WTC11 (cell line): ENCODE measurements at regions not wholly inside any gene's neighbourhood (a gene's known extent, or its start where the extent isn't known, plus 50 kb on each side); places are given as distances from the start of the nearest gene placed in this dataset.

Experiments used
- ATAC-seq: fragments of 200-7000 bp; cut with Tn5 transposase; 2 replicates; pipeline ENCODE4 v1.10.0; 2021; ENCODE audit warnings: mild to moderate bottlenecking, moderate library complexity
- CTCF ChIA-PET: fragments of 300-600 bp; sonication (Branson Sonifier 250); formaldehyde crosslinking; loops from one replicate; lab custom pipeline; 2021; ENCODE audit warnings: antibody characterized with exemption; lab: Charles Lee
- POLR2A ChIA-PET: fragments of 350-600 bp; sonication (Branson Sonifier 250); formaldehyde crosslinking; loops from one replicate; lab custom pipeline; 2021; ENCODE audit warnings: antibody characterized with exemption; lab: Charles Lee
- DNase-seq: peaks from one replicate; pipeline ENCODE4 v3.0.0; 2021; ENCODE audit warnings: low spot score
- H3K27ac Mint-ChIP-seq: 2 replicates; pipeline ENCODE4 v1.8.0; 2021; ENCODE audit warnings: mixed read lengths
- H3K27me3 Mint-ChIP-seq: 2 replicates; pipeline ENCODE4 v1.8.0; 2021; ENCODE audit warnings: low read depth, mild to moderate bottlenecking, moderate library complexity, mixed read lengths
- H3K36me3 Mint-ChIP-seq: 2 replicates; pipeline ENCODE4 v1.8.0; 2021; ENCODE audit warnings: mixed read lengths
- H3K4me1 Mint-ChIP-seq: 2 replicates; pipeline ENCODE4 v1.8.0; 2022; ENCODE audit warnings: mixed read lengths
- H3K4me3 Mint-ChIP-seq: 2 replicates; pipeline ENCODE4 v1.8.0; 2021; ENCODE audit warnings: mild to moderate bottlenecking, moderate library complexity, mixed read lengths
- H3K9me3 Mint-ChIP-seq: 2 replicates; pipeline ENCODE4 v1.8.0; 2021; ENCODE audit warnings: mixed read lengths
- ATF1 ChIP-seq: sonication (generic); formaldehyde crosslinking; IDR thresholded peaks from 2 replicates; pipeline ENCODE4 v1.8.1; 2023; ENCODE audit warnings: mild to moderate bottlenecking, moderate library complexity, missing genetic modification reagents
- ATF3 ChIP-seq: sonication (generic); formaldehyde crosslinking; conservative IDR thresholded peaks from 2 replicates; pipeline ENCODE4 v1.8.1; 2022; ENCODE audit warnings: mild to moderate bottlenecking, missing genetic modification reagents
- ATF6 ChIP-seq: sonication (generic); formaldehyde crosslinking; IDR thresholded peaks from 2 replicates; pipeline ENCODE4 v1.8.1; 2023; ENCODE audit warnings: mild to moderate bottlenecking, missing genetic modification reagents
- CBFB ChIP-seq: sonication (generic); formaldehyde crosslinking; IDR thresholded peaks from 2 replicates; pipeline ENCODE4 v1.8.1; 2022; ENCODE audit warnings: mild to moderate bottlenecking, low read depth, missing genetic modification reagents
- CREB1 ChIP-seq: sonication (generic); formaldehyde crosslinking; IDR thresholded peaks from 2 replicates; pipeline ENCODE4 v1.8.0; 2023; ENCODE audit warnings: mild to moderate bottlenecking, missing genetic modification reagents
- E2F1 ChIP-seq: sonication (generic); formaldehyde crosslinking; IDR thresholded peaks from 2 replicates; pipeline ENCODE4 v1.8.0; 2022; ENCODE audit warnings: mild to moderate bottlenecking, missing genetic modification reagents
- EMX1 ChIP-seq: fragments of 250-450 bp; sonication (Bioruptor Pico); IDR thresholded peaks from 2 replicates; pipeline ENCODE4 v1.8.0; 2021; ENCODE audit warnings: mild to moderate bottlenecking
- FOXK1 ChIP-seq: sonication (generic); formaldehyde crosslinking; IDR thresholded peaks from 2 replicates; pipeline ENCODE4 v1.8.0; 2022; ENCODE audit warnings: mild to moderate bottlenecking, moderate library complexity, missing genetic modification reagents
- FOXP4 ChIP-seq: sonication (generic); formaldehyde crosslinking; IDR thresholded peaks from 2 replicates; pipeline ENCODE4 v1.8.0; 2022; ENCODE audit warnings: mild to moderate bottlenecking, missing genetic modification reagents
- GTF2I ChIP-seq: fragments of 250-450 bp; sonication (Bioruptor Pico); conservative IDR thresholded peaks from 2 replicates; pipeline ENCODE4 v1.4.0; 2021; ENCODE audit warnings: mild to moderate bottlenecking
- HMGA2 ChIP-seq: fragments of 250-450 bp; sonication (Bioruptor Pico); IDR thresholded peaks from 2 replicates; pipeline ENCODE4 v1.4.0; 2021; ENCODE audit warnings: mild to moderate bottlenecking, moderate library complexity
- JAZF1 ChIP-seq: fragments of 250-450 bp; sonication (Bioruptor Pico); IDR thresholded peaks from 2 replicates; pipeline ENCODE4 v1.9.0; 2021; ENCODE audit warnings: moderate library complexity, mild to moderate bottlenecking, inconsistent platforms
- KAT7 ChIP-seq: sonication (generic); formaldehyde crosslinking; IDR thresholded peaks from 2 replicates; pipeline ENCODE4 v1.8.1; 2023; ENCODE audit warnings: missing genetic modification reagents, mild to moderate bottlenecking, borderline replicate concordance
- OVOL2 ChIP-seq: fragments of 250-450 bp; sonication (Bioruptor Pico); IDR thresholded peaks from 2 replicates; pipeline ENCODE4 v1.9.0; 2021; ENCODE audit warnings: mild to moderate bottlenecking, borderline replicate concordance
- PREB ChIP-seq: sonication (generic); formaldehyde crosslinking; IDR thresholded peaks from 2 replicates; pipeline ENCODE4 v1.8.1; 2022; ENCODE audit warnings: mild to moderate bottlenecking, missing genetic modification reagents, moderate library complexity, borderline replicate concordance
- RORB ChIP-seq: fragments of 250-450 bp; sonication (Bioruptor Pico); IDR thresholded peaks from 2 replicates; pipeline ENCODE4 v1.9.0; 2021; ENCODE audit warnings: mild to moderate bottlenecking
- SP1 ChIP-seq: sonication (generic); formaldehyde crosslinking; conservative IDR thresholded peaks from 2 replicates; pipeline ENCODE4 v1.8.1; 2022; ENCODE audit warnings: missing genetic modification reagents
- TCF7 ChIP-seq: sonication (generic); formaldehyde crosslinking; IDR thresholded peaks from 2 replicates; pipeline ENCODE4 v1.8.0; 2022; ENCODE audit warnings: mild to moderate bottlenecking, low read depth, missing genetic modification reagents, moderate library complexity
- USF1 ChIP-seq: sonication (generic); formaldehyde crosslinking; IDR thresholded peaks from 2 replicates; pipeline ENCODE4 v1.8.0; 2022; ENCODE audit warnings: mild to moderate bottlenecking, missing genetic modification reagents
- ZBTB43 ChIP-seq: sonication (generic); formaldehyde crosslinking; IDR thresholded peaks from 2 replicates; pipeline ENCODE4 v1.8.1; 2023; ENCODE audit warnings: mild to moderate bottlenecking, missing genetic modification reagents
- ZNF232 ChIP-seq: sonication (generic); formaldehyde crosslinking; IDR thresholded peaks from 2 replicates; pipeline ENCODE4 v1.8.0; 2022; ENCODE audit warnings: mild to moderate bottlenecking, missing genetic modification reagents
- ZNF263 ChIP-seq: sonication (generic); formaldehyde crosslinking; IDR thresholded peaks from 2 replicates; pipeline ENCODE4 v1.8.1; 2022; ENCODE audit warnings: low read depth, mild to moderate bottlenecking, moderate library complexity, missing genetic modification reagents
- ZNF396 ChIP-seq: fragments of 250-450 bp; sonication (Bioruptor Pico); IDR thresholded peaks from 2 replicates; pipeline ENCODE4 v1.8.0; 2021; ENCODE audit warnings: mild to moderate bottlenecking, moderate library complexity, borderline replicate concordance
- ZNF512 ChIP-seq: sonication (generic); formaldehyde crosslinking; IDR thresholded peaks from 2 replicates; pipeline ENCODE4 v1.8.1; 2022; ENCODE audit warnings: missing genetic modification reagents, borderline replicate concordance
- ZSCAN18 ChIP-seq: fragments of 250-450 bp; sonication (Bioruptor Pico); IDR thresholded peaks from 2 replicates; pipeline ENCODE4 v2.1.2; 2022; ENCODE audit warnings: mild to moderate bottlenecking, moderate library complexity

GRCh38 chr20:59378396-59378795, 78.0 kb downstream of the EDN3 start:
- ChIA-PET POLR2A (no interaction called here), CTCF (interaction anchor here (0.5 kb wide), 1 partner anchor 56 kb away, joined by 3 read pairs; no protein-coding TSS in a partner anchor)
- no peak overlapping the region for H3K27ac Mint-ChIP-seq
- H3K4me1 Mint-ChIP-seq, result no peaks in the 10 kb centered on the region
- ATAC-seq (no peak), DNase-seq (no peak)
- H3K4me3 Mint-ChIP-seq, result no peak overlapping the region
- TF ChIP-seq JAZF1 (no peak), OVOL2 (CRISPR knock-in tag) (no peak), ZSCAN18 (CRISPR knock-in tag) (no peak), RORB (CRISPR knock-in tag) (no peak), ATF6 (CRISPR knock-in tag) (no peak), ATF3 (CRISPR knock-in tag) (no peak), EMX1 (CRISPR knock-in tag) (no peak)
- H3K36me3 Mint-ChIP-seq, result no peaks in the 10 kb centered on the region
- H3K9me3 Mint-ChIP-seq, result no peaks in the 10 kb centered on the region
- H3K27me3 Mint-ChIP-seq, result peaks cover 14% of the 10 kb centered on the region

- no peak for ATAC-seq
- no peak overlapping the region for H3K27ac Mint-ChIP-seq
- no peaks in the 10 kb centered on the region for H3K9me3 Mint-ChIP-seq
- POLR2A ChIA-PET, result no interaction called here
- no peak overlapping the region for H3K4me3 Mint-ChIP-seq
- peaks cover 8% of the 10 kb centered on the region for H3K27me3 Mint-ChIP-seq
- no peak for DNase-seq
- no peaks in the 10 kb centered on the region for H3K36me3 Mint-ChIP-seq
- H3K4me1 Mint-ChIP-seq, result no peaks in the 10 kb centered on the region
- CTCF ChIA-PET, result no interaction called here
- TF ChIP-seq USF1 (CRISPR knock-in tag) (no peak), PREB (CRISPR knock-in tag) (no peak), ZNF232 (CRISPR knock-in tag) (no peak), SP1 (no peak), CREB1 (no peak), ZNF396 (CRISPR knock-in tag) (no peak), OVOL2 (CRISPR knock-in tag) (no peak), ZBTB43 (CRISPR knock-in tag) (no peak), GTF2I (CRISPR knock-in tag) (no peak), HMGA2 (no peak), ATF1 (CRISPR knock-in tag) (no peak), FOXP4 (CRISPR knock-in tag) (no peak), KAT7 (CRISPR knock-in tag) (no peak), ZNF512 (no peak), FOXK1 (CRISPR knock-in tag) (no peak), CBFB (no peak), E2F1 (no peak), TCF7 (CRISPR knock-in tag) (no peak), ZNF263 (CRISPR knock-in tag) (no peak)
Observed at GRCh38 chr20:59378966-59379365, 78.6 kb downstream of the EDN3 start.
